ENCODE measurements at regions not wholly inside any gene's neighbourhood (a gene's known extent, or its start where the extent isn't known, plus 50 kb on each side); places are given as distances from the start of the nearest gene placed in this dataset.

GRCh38 chr5:8048920-8049319 lies 180.0 kb downstream of the MTRR start:
- no peak for DNase-seq
- no peaks in the 10 kb centered on the region for H3K4me1 ChIP-seq
- intact Hi-C loops (cut with DNase I; ENCODE audit: low total_unique reads), result no loop called here
- no peaks in the 10 kb centered on the region for H3K36me3 ChIP-seq
- WGBS, 5 donors, result 85 to 95% (median 94%) methylated on average over 1 of the region's 1 CpG
- TF ChIP-seq POLR2A (IDR thresholded peaks at IDR 0.05), result no peak
- TF ChIP-seq CTCF (IDR thresholded peaks at IDR 0.05 in 8 of 11, conservative IDR thresholded peaks at IDR 0.05 in 3 of 11), result no peak
- TF ChIP-seq POLR2AphosphoS5 (IDR thresholded peaks at IDR 0.05), result no peak
- H3K27me3 ChIP-seq (replicated peaks in 1 of 7), result no peaks in the 10 kb centered on the region
- H3K9me3 ChIP-seq, result peaks cover 0 to 18% (median 0%) of the 10 kb centered on the region in 8 donors
- no peak overlapping the region for H3K27ac ChIP-seq
- H3K4me3 ChIP-seq, result no peak overlapping the region

- intact Hi-C loops (cut with DNase I; ENCODE audit: low total_unique reads), result no loop called here
- no peaks in the 10 kb centered on the region for H3K4me1 ChIP-seq
- no peak for DNase-seq
- 48 to 74% (median 69%) methylated on average over 2 of the region's 2 CpGs for WGBS, 5 donors
- no peak for TF ChIP-seq CTCF (IDR thresholded peaks at IDR 0.05 in 8 of 11, conservative IDR thresholded peaks at IDR 0.05 in 3 of 11)
- TF ChIP-seq POLR2A (IDR thresholded peaks at IDR 0.05), result no peak
- no peak for TF ChIP-seq POLR2AphosphoS5 (IDR thresholded peaks at IDR 0.05)
- H3K4me3 ChIP-seq, result no peak overlapping the region
- H3K9me3 ChIP-seq, result peaks cover 0 to 9% (median 0%) of the 10 kb centered on the region in 8 donors
- no peak overlapping the region for H3K27ac ChIP-seq
- H3K36me3 ChIP-seq, result no peaks in the 10 kb centered on the region
- H3K27me3 ChIP-seq (replicated peaks in 1 of 7), result no peaks in the 10 kb centered on the region
Observed at GRCh38 chr5:8050616-8051175, 181.7 kb downstream of the MTRR start.

GRCh38 chr5:8053270-8053669 lies 184.3 kb downstream of the MTRR start:
- Histone ChIP-seq H3K4me1 (no peaks in the 10 kb centered on the region), H3K36me3 (no peaks in the 10 kb centered on the region), H3K4me3 (no peak overlapping the region), H3K9me3 (peaks cover 0 to 8% (median 0%) of the 10 kb centered on the region in 8 donors), H3K27ac (no peak overlapping the region), H3K27me3 (replicated peaks in 1 of 7) (no peaks in the 10 kb centered on the region)
- intact Hi-C loops (cut with DNase I; ENCODE audit: low total_unique reads), result no loop called here
- TF ChIP-seq POLR2A (IDR thresholded peaks at IDR 0.05) (no peak), CTCF (IDR thresholded peaks at IDR 0.05 in 8 of 11, conservative IDR thresholded peaks at IDR 0.05 in 3 of 11) (no peak)
- no peak for DNase-seq
- WGBS, 5 donors, result 89 to 93% (median 91%) methylated on average over 10 to 13 of the region's 13 CpGs

GRCh38 chr5:8057769-8058168 lies 188.8 kb downstream of the MTRR start:
- intact Hi-C loops (cut with DNase I; ENCODE audit: low total_unique reads), result no loop called here
- DNase-seq, result no peak
- 45 to 63% (median 54%) methylated on average over 7 of the region's 7 CpGs for WGBS, 5 donors

More at GRCh38 chr5:8057769-8058168, 188.8 kb downstream of the MTRR start:
- Histone ChIP-seq H3K27me3 (replicated peaks in 1 of 7) (no peaks in the 10 kb centered on the region), H3K9me3 (no peaks in the 10 kb centered on the region), H3K4me1 (peaks cover 0 to 24% (median 8%) of the 10 kb centered on the region in 6 donors), H3K36me3 (no peaks in the 10 kb centered on the region), H3K4me3 (no peak overlapping the region), H3K27ac (no peak overlapping the region)
- TF ChIP-seq POLR2A (IDR thresholded peaks at IDR 0.05) (no peak), CTCF (IDR thresholded peaks at IDR 0.05 in 8 of 11, conservative IDR thresholded peaks at IDR 0.05 in 3 of 11) (no peak), POLR2AphosphoS5 (IDR thresholded peaks at IDR 0.05) (no peak)
